Activated T-helper 1 cell treated with anti-CD3 and anti-CD28 coated beads, Interleukin-12 subunit alpha, Interleukin-12 subunit beta, Interleukin-2, Interleukin-4 antibody, amounts not matched to agents 30 ng/mL and 10 ng/mL and 1 ng/mL, durations not matched to agents 14 hours and 24 hours and 36 hours (primary cell): ENCODE measurements at regions not wholly inside any gene's neighbourhood (a gene's known extent, or its start where the extent isn't known, plus 50 kb on each side); places are given as distances from the start of the nearest gene placed in this dataset.

Source experiments
- DNase-seq: peaks from one replicate; pipeline ENCODE4 v3.0.0; 2021; ENCODE audit warnings: low spot score
- H3K27ac Mint-ChIP-seq: one replicate; pipeline ENCODE4 v1.8.0; 2021; ENCODE audit warnings: mild to moderate bottlenecking, mixed read lengths
- H3K27me3 Mint-ChIP-seq: one replicate; pipeline ENCODE4 v1.8.0; 2022; ENCODE audit warnings: mild to moderate bottlenecking, moderate library complexity, mixed read lengths; ENCODE audit not compliant: insufficient read depth
- H3K36me3 Mint-ChIP-seq: one replicate; pipeline ENCODE4 v1.8.0; 2021; ENCODE audit warnings: low read depth, mixed read lengths
- H3K4me1 Mint-ChIP-seq: one replicate; pipeline ENCODE4 v1.8.0; 2021; ENCODE audit warnings: low read depth, mixed read lengths
- H3K4me3 Mint-ChIP-seq: one replicate; pipeline ENCODE4 v1.8.0; 2021; ENCODE audit warnings: mild to moderate bottlenecking, moderate library complexity, mixed read lengths
- H3K9me3 Mint-ChIP-seq: one replicate; pipeline ENCODE4 v1.8.0; 2021; ENCODE audit warnings: mixed read lengths
- intact Hi-C: fragments of 100-400 bp; cut with micrococcal nuclease; formaldehyde crosslinking; loops from one replicate; pipeline ENCODE4 v1.15.1; 2024

DNA sequence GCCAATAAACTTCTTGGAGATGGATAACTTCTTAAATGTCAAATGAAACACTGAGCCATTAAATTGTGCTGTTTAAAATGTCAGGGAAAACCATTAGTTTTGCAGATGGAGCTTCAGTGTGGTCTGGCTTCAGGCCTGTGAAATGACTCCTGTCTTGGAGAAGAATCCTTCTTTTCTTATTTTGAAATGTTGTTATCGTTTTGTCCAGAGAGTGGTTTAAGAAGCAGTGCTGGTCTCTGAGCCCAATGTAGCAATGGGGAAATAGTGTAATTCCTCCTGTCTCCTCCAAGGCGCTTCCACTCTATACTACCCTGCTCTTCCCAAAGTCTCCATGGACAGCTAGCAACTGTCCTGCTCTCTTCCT is 177.6 kb downstream of the REEP3 start:
- intact Hi-C loops, result no loop called here
- no peak overlapping the region for H3K4me3 Mint-ChIP-seq
- H3K9me3 Mint-ChIP-seq, result no peaks in the 10 kb centered on the region
- DNase-seq, result no peak
- H3K27ac Mint-ChIP-seq, result no peak overlapping the region
- no peaks in the 10 kb centered on the region for H3K27me3 Mint-ChIP-seq
- no peaks in the 10 kb centered on the region for H3K36me3 Mint-ChIP-seq
- peaks cover 6% of the 10 kb centered on the region for H3K4me1 Mint-ChIP-seq

DNA sequence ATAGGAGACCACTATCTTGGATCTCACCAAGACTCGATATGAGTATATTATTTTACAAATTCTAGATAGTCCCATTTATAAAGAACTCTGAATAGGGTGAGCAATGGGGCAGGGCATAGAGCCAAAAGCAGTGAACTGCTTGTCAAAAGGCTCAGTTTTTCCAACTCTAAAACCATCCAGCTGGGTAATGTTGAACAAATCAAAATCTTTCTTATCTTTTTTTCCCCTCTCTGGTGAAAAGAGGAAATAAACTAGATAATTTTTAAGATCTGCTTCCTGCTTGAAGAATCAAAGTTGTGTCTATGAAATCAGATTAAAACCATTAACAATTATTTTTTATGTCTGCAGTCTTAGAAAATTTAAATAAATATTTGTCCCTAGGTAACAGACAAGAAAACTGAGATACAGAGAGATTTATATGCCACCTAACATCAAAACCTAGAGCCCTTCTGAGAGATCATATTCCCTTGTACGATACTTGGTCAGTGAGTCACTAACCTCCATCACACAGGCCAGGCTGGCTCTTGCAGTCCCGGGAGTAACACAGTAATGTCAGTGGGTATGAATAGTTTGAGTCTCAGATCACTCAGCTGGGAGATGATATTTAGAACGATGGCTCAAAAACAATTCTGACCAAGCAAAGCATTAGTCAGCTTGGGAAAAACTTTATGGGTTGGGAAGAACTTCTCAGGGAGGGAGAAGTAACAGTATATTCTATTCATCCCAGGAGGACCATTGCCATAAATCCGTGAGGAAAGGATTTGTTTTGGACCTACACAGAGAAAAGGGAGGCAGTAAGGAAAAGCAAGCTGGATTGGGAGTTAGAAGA is 178.8 kb downstream of the REEP3 start:
- DNase-seq, result no peak
- Mint-ChIP-seq H3K27ac (no peak overlapping the region), H3K27me3 (no peaks in the 10 kb centered on the region), H3K9me3 (peaks cover 3% of the 10 kb centered on the region), H3K4me3 (no peak overlapping the region), H3K4me1 (peaks cover 6% of the 10 kb centered on the region), H3K36me3 (no peaks in the 10 kb centered on the region)
- intact Hi-C loops, result no loop called here

DNA sequence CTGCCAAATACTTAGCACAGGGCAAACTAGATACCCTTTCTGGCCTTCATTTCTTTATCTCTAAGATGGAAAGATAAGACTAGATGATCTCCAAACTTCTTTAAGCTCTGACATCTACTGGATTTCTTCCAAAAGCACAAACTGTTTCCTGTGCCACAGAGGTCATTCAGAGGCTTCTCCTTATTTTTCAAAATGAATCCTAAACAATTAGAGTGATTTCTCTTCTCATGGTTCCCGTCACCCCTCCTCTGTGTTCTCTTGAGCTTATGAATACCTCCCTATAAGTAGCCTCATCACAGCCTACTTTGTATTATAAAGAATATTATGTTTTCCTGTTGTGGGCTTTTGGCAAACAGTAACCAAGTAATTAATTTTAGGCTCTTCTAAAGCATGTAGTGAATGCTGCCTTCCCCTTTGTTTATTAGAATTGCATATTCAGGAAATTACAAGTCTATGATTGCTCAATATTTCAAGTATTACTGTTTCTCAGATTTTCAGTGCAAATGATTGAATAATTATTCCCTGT is 179.5 kb downstream of the REEP3 start:
- no peaks in the 10 kb centered on the region for H3K36me3 Mint-ChIP-seq
- DNase-seq, result no peak
- no peak overlapping the region for H3K4me3 Mint-ChIP-seq
- peaks cover 6% of the 10 kb centered on the region for H3K4me1 Mint-ChIP-seq
- H3K9me3 Mint-ChIP-seq, result peaks cover 3% of the 10 kb centered on the region
- no peak overlapping the region for H3K27ac Mint-ChIP-seq
- intact Hi-C loops, result no loop called here
- H3K27me3 Mint-ChIP-seq, result no peaks in the 10 kb centered on the region

DNA sequence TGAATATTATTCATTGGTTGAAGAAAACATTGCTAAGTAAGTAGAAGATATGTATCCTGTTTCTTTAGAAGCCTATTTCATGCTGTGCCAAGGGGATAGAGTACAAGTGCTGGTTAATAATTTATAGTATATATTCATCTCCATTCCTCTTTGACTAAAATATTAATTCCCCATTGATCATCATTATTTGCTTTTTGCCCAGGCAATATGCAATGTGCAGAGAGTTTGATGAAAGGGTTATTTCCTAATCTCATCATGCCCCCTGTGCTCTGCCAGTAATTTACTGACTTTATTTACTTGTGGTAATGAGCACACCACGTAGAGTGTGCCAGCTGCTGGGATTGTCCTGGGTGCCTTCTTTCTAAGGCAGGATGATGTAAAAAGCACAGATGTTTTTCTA is 180.9 kb downstream of the REEP3 start:
- no peak overlapping the region for H3K4me3 Mint-ChIP-seq
- intact Hi-C loops, result no loop called here
- no peak for DNase-seq
- H3K9me3 Mint-ChIP-seq, result peaks cover 3% of the 10 kb centered on the region
- no peaks in the 10 kb centered on the region for H3K27me3 Mint-ChIP-seq
- H3K27ac Mint-ChIP-seq, result no peak overlapping the region
- H3K4me1 Mint-ChIP-seq, result peaks cover 12% of the 10 kb centered on the region
- H3K36me3 Mint-ChIP-seq, result no peaks in the 10 kb centered on the region

DNA sequence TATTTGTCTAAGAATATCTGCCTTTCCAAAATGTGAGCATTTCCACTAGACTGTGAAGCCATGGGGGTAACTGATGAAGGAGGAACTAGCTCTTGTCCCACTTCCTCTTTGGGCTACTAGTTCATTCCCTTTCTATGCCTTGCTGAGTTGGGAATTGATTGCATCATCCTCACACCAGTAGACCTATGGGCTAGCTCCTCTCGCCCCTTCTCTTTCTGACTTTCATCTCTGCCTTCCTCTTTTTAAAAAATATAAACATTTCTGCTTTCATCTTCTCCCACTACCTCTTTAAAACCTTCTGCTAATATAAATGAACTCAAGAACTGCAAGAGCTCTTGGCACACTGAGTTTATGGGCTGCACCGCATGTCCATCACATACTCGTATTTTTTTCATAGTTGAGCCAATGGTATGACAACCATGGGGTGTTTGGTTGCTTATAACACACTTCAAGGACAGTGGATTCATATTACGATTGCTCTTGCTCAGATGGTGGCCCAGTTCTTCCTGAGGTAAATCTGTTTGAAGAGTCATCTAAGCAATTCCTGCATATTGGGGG is 182.0 kb downstream of the REEP3 start:
- no peak for DNase-seq
- H3K4me3 Mint-ChIP-seq, result no peak overlapping the region
- peaks cover 3% of the 10 kb centered on the region for H3K9me3 Mint-ChIP-seq
- H3K27ac Mint-ChIP-seq, result no peak overlapping the region
- H3K4me1 Mint-ChIP-seq, result peaks cover 23% of the 10 kb centered on the region
- H3K36me3 Mint-ChIP-seq, result no peaks in the 10 kb centered on the region
- intact Hi-C loops, result no loop called here
- H3K27me3 Mint-ChIP-seq, result no peaks in the 10 kb centered on the region

DNA sequence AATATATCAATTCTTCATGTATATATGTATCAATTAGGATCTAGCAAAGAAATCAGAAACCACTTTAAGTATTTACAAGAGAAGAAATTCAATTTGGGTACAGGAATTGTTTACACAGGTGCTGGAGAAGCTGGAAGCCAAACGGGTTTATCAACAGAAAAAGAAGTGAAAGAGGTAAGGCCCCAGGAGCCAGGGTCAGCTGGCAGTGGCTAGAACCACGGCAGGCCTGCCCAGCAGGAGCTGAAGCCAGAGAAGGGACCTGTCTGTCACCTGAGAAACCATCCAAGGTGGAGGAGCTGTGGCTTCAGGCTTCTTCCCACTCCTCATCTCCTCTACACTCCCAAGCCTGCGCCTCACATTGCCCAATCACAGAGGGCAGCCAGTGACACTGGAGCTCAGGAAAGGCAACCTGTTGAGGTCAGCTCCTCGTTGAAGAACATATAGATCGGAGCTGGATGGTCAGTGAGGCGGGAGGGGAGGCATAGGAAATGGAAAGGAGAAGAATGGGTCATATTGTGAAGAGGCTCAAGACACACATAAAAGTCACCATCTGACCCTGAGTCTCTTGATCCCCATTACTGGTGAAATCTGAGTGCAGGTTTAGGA is 182.6 kb downstream of the REEP3 start:
- intact Hi-C loops, result no loop called here
- H3K9me3 Mint-ChIP-seq, result peaks cover 3% of the 10 kb centered on the region
- no peak for DNase-seq
- peaks cover 28% of the 10 kb centered on the region for H3K4me1 Mint-ChIP-seq
- no peaks in the 10 kb centered on the region for H3K36me3 Mint-ChIP-seq
- no peaks in the 10 kb centered on the region for H3K27me3 Mint-ChIP-seq
- no peak overlapping the region for H3K4me3 Mint-ChIP-seq
- H3K27ac Mint-ChIP-seq, result no peak overlapping the region

DNA sequence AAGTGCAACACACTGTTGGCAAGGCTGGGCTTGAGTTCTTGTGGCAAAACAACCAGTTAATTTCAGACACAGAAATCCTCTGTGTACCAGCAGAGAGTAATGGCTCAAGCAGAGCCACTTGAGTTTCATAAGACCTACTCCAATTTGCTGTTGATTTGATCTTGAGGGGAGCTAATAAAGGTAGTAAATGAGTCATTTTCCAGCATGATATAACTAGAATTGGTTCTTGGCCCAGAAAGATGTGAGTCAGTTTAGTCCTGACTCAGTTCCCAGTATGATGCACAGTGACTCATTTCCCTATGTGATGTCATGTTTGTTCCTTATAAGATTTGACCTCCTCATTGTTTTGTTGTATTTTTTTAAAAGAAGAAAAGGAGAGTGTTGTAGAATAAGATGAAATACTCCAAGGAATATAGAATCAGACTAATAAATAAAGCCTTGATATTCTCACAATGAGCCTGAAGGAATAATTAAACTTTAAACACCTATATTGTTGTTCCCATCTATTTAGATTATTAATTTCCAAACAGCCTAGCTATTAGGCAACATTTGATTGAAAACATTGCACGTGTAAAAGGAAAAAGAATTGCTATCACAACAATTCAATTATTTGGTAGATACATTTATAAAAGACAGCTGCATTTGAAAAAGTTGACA is 186.2 kb downstream of the REEP3 start:
- no peaks in the 10 kb centered on the region for H3K36me3 Mint-ChIP-seq
- H3K4me3 Mint-ChIP-seq, result peak overlapping the region; percentile 3

DNA sequence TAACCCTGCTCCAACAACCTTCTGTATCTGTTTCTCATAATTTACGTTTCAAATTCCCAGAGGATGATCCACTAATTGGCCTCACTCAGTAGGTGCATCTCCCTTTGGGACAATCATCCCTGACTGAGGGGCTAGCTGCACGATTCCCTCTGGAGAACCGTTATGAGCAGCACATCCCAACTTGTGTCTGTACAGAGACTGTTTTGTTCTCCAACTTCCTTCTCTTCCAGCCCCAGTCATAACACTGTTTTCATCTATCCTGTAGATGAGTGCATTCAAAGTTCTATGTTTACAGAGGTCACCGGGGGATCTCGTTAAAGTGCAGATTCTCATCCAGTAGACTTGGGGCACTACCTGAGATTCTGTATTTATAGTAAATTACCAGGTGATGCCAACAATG is 187.2 kb downstream of the REEP3 start:
- no peaks in the 10 kb centered on the region for H3K36me3 Mint-ChIP-seq
- H3K27ac Mint-ChIP-seq, result peak overlapping the region; percentile 44
- intact Hi-C loops, result loop anchor here (5.0 kb wide), 3 partner anchors 1071 to 1826 kb away; no protein-coding TSS in a partner anchor
- no peaks in the 10 kb centered on the region for H3K27me3 Mint-ChIP-seq
- DNase-seq, result no peak
- H3K9me3 Mint-ChIP-seq, result peaks cover 3% of the 10 kb centered on the region
- peaks cover 22% of the 10 kb centered on the region for H3K4me1 Mint-ChIP-seq
- no peak overlapping the region for H3K4me3 Mint-ChIP-seq

More for the DNA sequence above, 186.2 kb downstream of the REEP3 start:
- DNase-seq, result peak; percentile 19
- intact Hi-C loops, result loop anchor here (1.0 to 5.0 kb wide), 16 partner anchors 12 to 1825 kb away; no protein-coding TSS in a partner anchor
- peaks cover 3% of the 10 kb centered on the region for H3K9me3 Mint-ChIP-seq
- H3K4me1 Mint-ChIP-seq, result peaks cover 22% of the 10 kb centered on the region
- no peaks in the 10 kb centered on the region for H3K27me3 Mint-ChIP-seq
- H3K27ac Mint-ChIP-seq, result peak overlapping the region; percentile 61

DNA sequence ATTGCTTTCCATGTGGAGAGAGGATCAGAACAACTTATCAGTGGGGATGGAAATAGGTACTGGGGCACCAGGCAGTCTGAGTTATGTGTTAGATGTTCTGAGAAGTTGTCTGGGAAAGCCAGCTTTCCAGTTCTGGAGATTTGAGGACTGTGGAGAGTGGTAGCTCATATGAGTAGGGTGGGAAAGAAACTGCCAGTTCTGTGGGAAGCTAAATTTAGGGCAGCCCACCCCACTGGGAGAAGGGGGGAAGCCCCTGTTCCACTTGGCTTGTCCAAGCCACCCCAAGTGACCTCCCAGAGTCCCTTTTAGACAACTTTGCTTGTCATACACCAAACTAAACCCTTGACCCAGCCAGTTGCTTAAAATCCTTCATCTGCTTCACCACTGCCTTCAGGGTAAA is 189.5 kb downstream of the REEP3 start:
- Mint-ChIP-seq H3K9me3 (no peaks in the 10 kb centered on the region), H3K4me3 (no peak overlapping the region), H3K4me1 (peaks cover 23% of the 10 kb centered on the region), H3K27ac (no peak overlapping the region), H3K36me3 (no peaks in the 10 kb centered on the region), H3K27me3 (no peaks in the 10 kb centered on the region)
- no peak for DNase-seq
- intact Hi-C loops, result no loop called here

DNA sequence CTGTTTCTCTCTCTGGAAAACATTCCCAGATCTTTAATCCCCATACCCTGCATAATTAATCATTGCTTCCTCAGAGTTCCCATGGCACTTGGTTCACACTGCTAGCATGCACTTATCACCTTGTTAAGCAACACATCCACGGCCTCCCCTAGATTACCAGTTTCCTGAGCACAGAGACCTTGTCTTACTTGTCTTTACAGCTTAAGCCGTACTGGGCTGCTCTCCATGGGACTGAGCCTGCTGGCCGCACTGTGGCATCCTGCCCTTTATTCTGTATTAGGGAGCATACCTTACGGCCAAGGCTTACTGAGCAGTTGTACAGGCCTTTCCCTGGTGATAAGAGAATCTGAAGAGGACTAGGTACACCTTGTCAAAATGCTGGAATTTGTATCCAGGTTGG is 190.2 kb downstream of the REEP3 start:
- intact Hi-C loops, result no loop called here
- H3K4me3 Mint-ChIP-seq, result no peak overlapping the region
- H3K27ac Mint-ChIP-seq, result peak overlapping the region; percentile 3

DNA sequence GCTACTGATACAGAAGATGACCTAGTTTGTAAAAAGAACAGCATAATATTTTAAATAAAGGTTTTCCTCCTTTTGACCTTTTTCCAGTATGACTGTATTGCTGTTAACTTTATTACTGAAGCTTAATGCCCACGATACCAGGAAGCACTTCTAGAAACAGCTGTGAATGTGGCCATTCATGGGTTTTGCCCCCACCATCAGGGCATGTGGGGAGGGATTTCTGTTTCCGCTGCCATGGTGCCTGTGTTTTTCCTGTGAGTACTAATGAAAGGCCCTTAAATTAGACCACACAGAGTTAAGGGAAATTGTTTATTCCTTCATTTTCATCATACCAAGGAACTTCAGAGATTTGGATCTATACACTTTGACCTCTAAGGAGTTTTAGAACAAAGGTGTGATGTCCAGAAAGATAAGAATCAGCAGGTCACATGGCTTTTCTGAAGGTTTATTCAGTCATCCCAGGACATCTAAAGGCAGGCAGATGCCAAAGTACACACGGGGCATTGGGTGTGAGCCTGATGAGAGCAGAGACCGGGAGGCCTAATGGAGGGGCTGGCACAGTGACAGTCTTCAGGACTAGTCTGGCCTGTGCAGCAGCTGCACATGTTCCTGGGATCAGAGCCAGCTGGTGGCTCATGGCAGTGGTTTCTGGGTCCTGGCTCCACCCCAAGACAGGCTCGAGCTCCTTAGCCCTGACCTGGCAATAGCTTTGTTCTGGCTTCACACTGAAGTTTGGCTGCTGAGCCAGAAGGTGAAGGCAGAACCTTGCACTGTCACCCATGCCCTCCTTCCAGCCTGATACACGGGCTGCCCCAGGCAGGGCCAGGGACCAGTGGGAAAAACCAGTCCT is 190.9 kb downstream of the REEP3 start:
- DNase-seq, result no peak
- H3K36me3 Mint-ChIP-seq, result no peaks in the 10 kb centered on the region
- intact Hi-C loops, result no loop called here
- H3K27ac Mint-ChIP-seq, result no peak overlapping the region
- peaks cover 30% of the 10 kb centered on the region for H3K4me1 Mint-ChIP-seq
- H3K27me3 Mint-ChIP-seq, result peaks cover 1% of the 10 kb centered on the region
- H3K9me3 Mint-ChIP-seq, result no peaks in the 10 kb centered on the region
- no peak overlapping the region for H3K4me3 Mint-ChIP-seq

More for the DNA sequence above, 190.2 kb downstream of the REEP3 start:
- Mint-ChIP-seq H3K36me3 (no peaks in the 10 kb centered on the region), H3K27me3 (no peaks in the 10 kb centered on the region), H3K4me1 (peaks cover 30% of the 10 kb centered on the region), H3K9me3 (no peaks in the 10 kb centered on the region)
- DNase-seq, result no peak

DNA sequence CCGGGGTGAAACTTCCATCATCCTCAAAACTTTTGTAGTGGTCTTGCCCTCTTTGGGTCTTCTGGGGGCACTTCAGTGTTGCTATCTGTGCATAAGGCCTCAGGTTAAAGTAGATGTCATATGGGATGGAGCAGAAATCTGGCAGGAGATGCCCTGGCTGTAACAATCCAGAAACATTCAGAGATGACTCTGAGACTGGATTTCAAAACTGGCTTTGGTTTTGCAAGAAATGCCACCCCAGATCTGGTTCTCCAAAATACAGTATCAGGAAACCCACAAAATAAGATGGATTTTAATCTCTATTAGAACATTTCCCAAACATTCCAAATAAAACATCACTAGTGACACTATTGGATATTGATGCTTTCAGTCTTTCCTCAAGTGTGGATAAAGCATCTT is 191.5 kb downstream of the REEP3 start:
- DNase-seq, result no peak
- Mint-ChIP-seq H3K4me3 (no peak overlapping the region), H3K36me3 (no peaks in the 10 kb centered on the region), H3K27ac (no peak overlapping the region), H3K27me3 (peaks cover 1% of the 10 kb centered on the region), H3K4me1 (peaks cover 24% of the 10 kb centered on the region), H3K9me3 (no peaks in the 10 kb centered on the region)
- intact Hi-C loops, result no loop called here
